T-helper 2 cell (primary cell): ENCODE measurements at regions not wholly inside any gene's neighbourhood (a gene's known extent, or its start where the extent isn't known, plus 50 kb on each side); places are given as distances from the start of the nearest gene placed in this dataset.
"Not testable (repeated sequence)": the region's sequence is repeated elsewhere in the genome, so short reads cannot be mapped to it uniquely, and the experiment has no call there.

ENCODE experiments used
- DNase-seq, 5 experiments: peaks; one replicate each; pipeline versions ENCODE4 v3.0.0 to v3.0.0-alpha.2; 2012 to 2022

GRCh38 chr7:20466543-20467021, 135.9 kb downstream of the ITGB8 start:
- no peak for DNase-seq

- DNase-seq, result no peak
Observed at GRCh38 chr7:20470082-20470481, 139.4 kb downstream of the ITGB8 start.

GRCh38 chr7:20470726-20471125, 140.0 kb downstream of the ITGB8 start:
- DNase-seq, result no peak

GRCh38 chr7:20474249-20474648, 141.2 kb upstream of the ABCB5 start:
- DNase-seq, result no peak

GRCh38 chr7:20475756-20476155, 139.7 kb upstream of the ABCB5 start:
- no peak for DNase-seq

GRCh38 chr7:20477067-20477466, 138.4 kb upstream of the ABCB5 start:
- DNase-seq, result no peak

- no peak for DNase-seq
Observed at GRCh38 chr7:20479706-20480105, 135.8 kb upstream of the ABCB5 start.

GRCh38 chr7:20482071-20482470, 133.4 kb upstream of the ABCB5 start:
- DNase-seq, result no peak

GRCh38 chr7:20484356-20484755, 131.1 kb upstream of the ABCB5 start:
- no peak for DNase-seq

- DNase-seq, result no peak
Observed at GRCh38 chr7:20488850-20489249, 126.6 kb upstream of the ABCB5 start.

- DNase-seq, result no peak
Observed at GRCh38 chr7:20491284-20491683, 124.2 kb upstream of the ABCB5 start.

GRCh38 chr7:20494566-20494965, 120.9 kb upstream of the ABCB5 start:
- DNase-seq, result no peak

- not testable (repeated sequence) for DNase-seq
Observed at GRCh38 chr7:20501473-20501872, 114.0 kb upstream of the ABCB5 start.

- DNase-seq, result no peak
Observed at GRCh38 chr7:20503278-20503950, 112.1 kb upstream of the ABCB5 start.

GRCh38 chr7:20504060-20504459, 111.4 kb upstream of the ABCB5 start:
- DNase-seq, result no peak

GRCh38 chr7:20506175-20506574, 109.3 kb upstream of the ABCB5 start:
- DNase-seq, result no peak

GRCh38 chr7:20507157-20507556, 108.3 kb upstream of the ABCB5 start:
- DNase-seq, result no peak

- DNase-seq, result no peak
Observed at GRCh38 chr7:20508109-20508508, 107.4 kb upstream of the ABCB5 start.

GRCh38 chr7:20509892-20510572, 105.4 kb upstream of the ABCB5 start:
- DNase-seq, result no peak

- DNase-seq, result no peak
Observed at GRCh38 chr7:20510573-20510900, 104.9 kb upstream of the ABCB5 start.

GRCh38 chr7:20513341-20513740, 102.1 kb upstream of the ABCB5 start:
- no peak for DNase-seq

- no peak for DNase-seq
Observed at GRCh38 chr7:20513897-20514296, 101.6 kb upstream of the ABCB5 start.

GRCh38 chr7:20514364-20514763, 101.1 kb upstream of the ABCB5 start:
- DNase-seq, result no peak

GRCh38 chr7:20519645-20520044, 95.8 kb upstream of the ABCB5 start:
- DNase-seq, result no peak

- no peak for DNase-seq
Observed at GRCh38 chr7:20520530-20520929, 94.9 kb upstream of the ABCB5 start.
